ENCODE measurements at regions not wholly inside any gene's neighbourhood (a gene's known extent, or its start where the extent isn't known, plus 50 kb on each side); places are given as distances from the start of the nearest gene placed in this dataset.
A peak's percentile ranks its signal among the peaks of the same experiment; 100 is the strongest.
"Not testable (repeated sequence)": the region's sequence is repeated elsewhere in the genome, so short reads cannot be mapped to it uniquely, and the experiment has no call there.

DNA sequence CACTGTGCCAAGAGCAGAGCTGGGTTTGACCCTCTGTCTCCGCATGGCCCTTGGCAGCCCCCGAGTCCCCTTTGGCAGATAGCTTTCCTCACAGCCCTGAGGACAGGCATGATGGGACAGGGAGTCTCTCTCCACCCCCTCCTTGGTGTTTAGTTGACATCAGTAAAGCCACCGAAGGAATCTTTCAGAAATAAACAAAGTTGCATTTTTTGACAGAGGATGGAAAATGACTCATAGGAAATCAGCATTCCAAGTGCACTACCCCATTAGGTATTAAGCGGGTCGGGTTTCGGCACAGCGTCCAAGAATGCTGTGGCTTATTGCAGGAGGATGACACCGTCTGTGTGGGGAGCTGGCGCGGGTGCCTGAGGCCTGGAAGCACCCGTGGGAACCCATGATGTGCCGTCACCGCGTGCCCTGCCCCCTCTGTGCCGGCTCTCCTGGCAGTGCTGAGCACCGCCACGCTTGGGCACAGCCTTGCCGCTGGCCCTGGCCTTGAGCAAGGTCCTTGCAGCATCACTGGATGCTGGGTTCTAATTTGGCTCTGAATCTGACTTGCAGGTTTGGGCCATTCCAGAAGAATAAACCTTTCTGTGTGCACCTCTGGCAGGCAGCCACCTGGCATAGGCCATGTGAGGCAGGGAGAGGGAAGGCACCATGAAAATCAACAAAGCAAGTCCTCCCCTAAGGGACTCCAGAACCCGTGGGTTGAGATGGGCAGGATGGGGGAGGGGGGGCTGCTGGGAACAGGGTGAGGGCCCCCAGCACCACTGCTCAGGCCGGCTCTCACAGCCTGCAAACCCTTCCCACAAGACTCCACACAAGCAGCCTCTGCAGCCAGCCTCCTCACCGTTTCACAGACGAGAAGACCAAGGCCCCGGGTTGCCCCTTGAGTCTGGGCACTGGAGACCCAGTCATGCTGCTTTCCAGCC lies 50.5 kb upstream of the ZNF469 start:
- H3K36me3 ChIP-seq (ENCODE audit: control insufficient read depth in 4 of 4, insufficient read depth in 4 of 4, low read length in 3 of 4), result no peaks in the 10 kb centered on the region
- H3K4me3 ChIP-seq (ENCODE audit: control insufficient read depth in 1 of 7, extremely low read depth in 1 of 7, insufficient read depth in 4 of 7, low read depth in 2 of 7, low read length in 6 of 7), result peak overlapping the region in 2 of 7 experiments; percentile 45 to 56
- no peaks in the 10 kb centered on the region for H3K9me3 ChIP-seq (ENCODE audit: control extremely low read depth in 1 of 5, control insufficient read depth in 4 of 5, insufficient read depth in 2 of 5, low read depth in 1 of 5, low read length in 4 of 5)
- no peaks in the 10 kb centered on the region for H3K27me3 ChIP-seq (replicated peaks in 2 of 5; ENCODE audit: control insufficient read depth in 4 of 5, insufficient read depth in 5 of 5, low read length in 4 of 5)
- H3K4me1 ChIP-seq (ENCODE audit: control extremely low read depth in 1 of 4, control insufficient read depth in 4 of 4, insufficient read depth in 4 of 4, low read length in 3 of 4), result peaks cover 4 to 19% (median 17%) of the 10 kb centered on the region in 4 experiments
- 95% methylated on average over 18 of the region's 23 CpGs for WGBS (ENCODE audit: insufficient coverage)
- peak overlapping the region in 1 of 2 experiments; percentile 76 for H3K27ac ChIP-seq (ENCODE audit: insufficient read depth in 1 of 2, low read depth in 1 of 2, low read length in 2 of 2, poor library complexity in 1 of 2, severe bottlenecking in 2 of 2)
- ChIA-PET CTCF (no interaction called here), POLR2A (no interaction called here)
- peak in 2 of 3 donors; percentile 7 to 19 for DNase-seq

DNA sequence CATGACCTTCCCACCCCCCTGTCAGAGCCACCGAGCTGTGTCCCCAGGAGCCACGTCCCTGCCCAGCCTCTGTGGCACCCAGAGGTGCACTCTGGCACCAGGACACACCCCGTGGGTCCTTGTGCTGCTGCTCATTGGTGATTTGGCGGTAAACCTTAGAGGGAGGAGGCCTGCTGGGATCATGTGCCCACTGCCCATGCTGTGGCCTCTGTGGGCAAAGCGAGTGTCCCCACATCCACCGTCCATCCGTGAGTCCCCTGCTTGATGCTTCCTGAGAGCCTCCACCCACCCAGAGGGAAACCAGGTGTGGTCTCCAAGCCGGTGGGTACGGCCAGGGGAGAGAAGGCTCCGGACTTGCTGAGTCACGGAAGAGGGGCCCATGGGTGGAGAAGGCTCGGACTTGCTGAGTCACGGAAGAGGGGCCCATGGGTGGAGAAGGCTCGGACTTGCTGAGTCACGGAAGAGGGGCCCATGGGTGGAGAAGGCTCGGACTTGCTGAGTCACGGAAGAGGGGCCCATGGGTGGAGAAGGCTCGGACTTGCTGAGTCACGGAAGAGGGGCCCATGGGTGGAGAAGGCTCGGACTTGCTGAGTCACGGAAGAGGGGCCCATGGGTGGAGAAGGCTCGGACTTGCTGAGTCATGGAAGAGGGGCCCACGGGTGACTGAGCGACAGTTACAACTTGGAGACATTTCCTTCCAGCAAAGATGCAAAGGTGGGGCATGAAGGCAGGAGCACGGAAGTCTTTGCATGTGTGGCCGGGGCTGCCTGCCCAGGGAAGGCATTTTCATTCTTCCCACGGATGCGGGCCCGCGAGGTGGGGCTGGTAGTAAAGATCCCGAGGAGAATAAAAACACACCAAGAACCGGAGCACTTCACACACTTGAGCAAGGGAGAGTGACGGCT lies 49.6 kb upstream of the ZNF469 start:
- Histone ChIP-seq H3K27ac (ENCODE audit: insufficient read depth in 1 of 2, low read depth in 1 of 2, low read length in 2 of 2, poor library complexity in 1 of 2, severe bottlenecking in 2 of 2) (peak overlapping the region in 1 of 2 experiments; percentile 76), H3K4me1 (ENCODE audit: control extremely low read depth in 1 of 4, control insufficient read depth in 4 of 4, insufficient read depth in 4 of 4, low read length in 3 of 4) (peaks cover 4 to 19% (median 17%) of the 10 kb centered on the region in 4 experiments), H3K4me3 (ENCODE audit: control insufficient read depth in 1 of 7, extremely low read depth in 1 of 7, insufficient read depth in 4 of 7, low read depth in 2 of 7, low read length in 6 of 7) (peak overlapping the region in 4 of 7 experiments; percentile 41 to 69 (median 48))
- POLR2A ChIA-PET; H3K27me3 ChIP-seq (replicated peaks in 2 of 5; ENCODE audit: control insufficient read depth in 4 of 5, insufficient read depth in 5 of 5, low read length in 4 of 5); H3K9me3 ChIP-seq (ENCODE audit: control extremely low read depth in 1 of 5, control insufficient read depth in 4 of 5, insufficient read depth in 2 of 5, low read depth in 1 of 5, low read length in 4 of 5); H3K36me3 ChIP-seq (ENCODE audit: control insufficient read depth in 4 of 4, insufficient read depth in 4 of 4, low read length in 3 of 4); CTCF ChIA-PET: not testable (repeated sequence)
- WGBS (ENCODE audit: insufficient coverage), result 34% methylated on average over 10 of the region's 33 CpGs
- peak; percentile 93 to 97 (median 97) for DNase-seq

Data from common myeloid progenitor, CD34-positive (primary cell).